Ishikawa (cell line): ENCODE measurements at regions not wholly inside any gene's neighbourhood (a gene's known extent, or its start where the extent isn't known, plus 50 kb on each side); places are given as distances from the start of the nearest gene placed in this dataset.

Source experiments
- CEBPB ChIP-seq: IDR thresholded peaks from 2 replicates; pipeline ENCODE4 v1.6.1; 2012
- CREB1 ChIP-seq: IDR thresholded peaks from 2 replicates; pipeline ENCODE4 v1.6.1; 2012; ENCODE audit warnings: low read depth
- EGR1 ChIP-seq: IDR thresholded peaks from 2 replicates; pipeline ENCODE4 v1.6.1; 2012
- EP300 ChIP-seq: IDR thresholded peaks from 2 replicates; pipeline ENCODE4 v1.6.1; 2012; ENCODE audit warnings: borderline replicate concordance
- FOXM1 ChIP-seq: IDR thresholded peaks from 2 replicates; pipeline ENCODE4 v1.6.1; 2012; ENCODE audit warnings: low read depth, borderline replicate concordance
- NFIC ChIP-seq: IDR thresholded peaks from 2 replicates; pipeline ENCODE4 v1.6.1; 2012
- RAD21 ChIP-seq: IDR thresholded peaks from 2 replicates; pipeline ENCODE4 v1.6.1; 2012; ENCODE audit warnings: low read depth
- REST ChIP-seq: IDR thresholded peaks from 2 replicates; pipeline ENCODE4 v1.6.1; 2012; ENCODE audit warnings: low read depth, mild to moderate bottlenecking
- TAF1 ChIP-seq: IDR thresholded peaks from 2 replicates; pipeline ENCODE4 v1.6.1; 2012; ENCODE audit warnings: low read depth, mild to moderate bottlenecking
- TCF12 ChIP-seq: IDR thresholded peaks from 2 replicates; pipeline ENCODE4 v1.6.1; 2012; ENCODE audit warnings: low read depth
- TEAD4 ChIP-seq: IDR thresholded peaks from 2 replicates; pipeline ENCODE4 v1.6.1; 2012
- USF1 ChIP-seq: IDR thresholded peaks from 2 replicates; pipeline ENCODE4 v1.6.1; 2012
- YY1 ChIP-seq: IDR thresholded peaks from 2 replicates; pipeline ENCODE4 v1.6.1; 2012; ENCODE audit warnings: low read depth
- ZBTB7A ChIP-seq: IDR thresholded peaks from 2 replicates; pipeline ENCODE4 v1.6.1; 2012; ENCODE audit warnings: low read depth
- TF ChIP-seq, protein P1 (sequence below): IDR thresholded peaks from 2 replicates; pipeline ENCODE4 v1.6.1; 2012

DNA sequence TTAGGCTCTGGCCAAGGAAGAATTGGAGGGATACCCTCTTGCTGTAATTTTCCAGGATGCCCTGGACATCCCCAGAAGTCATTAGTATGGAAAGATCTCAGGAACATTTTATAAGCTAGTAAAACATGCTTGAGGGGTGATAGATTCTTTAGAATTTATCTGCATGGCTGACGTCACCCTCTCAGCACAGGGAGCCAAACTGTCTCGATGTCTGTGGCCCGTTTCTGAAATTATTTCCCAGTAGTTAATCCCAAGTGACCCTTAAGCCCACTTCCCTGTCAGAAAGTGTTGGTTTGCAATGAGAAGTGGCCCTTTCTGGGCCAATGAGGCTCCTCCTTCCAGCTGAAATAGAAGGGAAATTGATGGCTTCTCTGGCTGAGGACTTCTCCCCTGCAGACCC is 184.5 kb upstream of the BMPER start:
- TF ChIP-seq ZBTB7A: no peak
- TF ChIP-seq TCF12: no peak
- TF ChIP-seq NFIC: no peak
- no peak for TF ChIP-seq TEAD4
- no peak for TF ChIP-seq CEBPB
- TF ChIP-seq, protein P1, sequence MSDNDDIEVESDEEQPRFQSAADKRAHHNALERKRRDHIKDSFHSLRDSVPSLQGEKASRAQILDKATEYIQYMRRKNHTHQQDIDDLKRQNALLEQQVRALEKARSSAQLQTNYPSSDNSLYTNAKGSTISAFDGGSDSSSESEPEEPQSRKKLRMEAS: no peak
- TF ChIP-seq FOXM1: no peak
- TF ChIP-seq USF1: no peak
- TF ChIP-seq YY1: no peak
- TF ChIP-seq TAF1: no peak
- no peak for TF ChIP-seq RAD21
- no peak for TF ChIP-seq EP300

- TF ChIP-seq CREB1: no peak
Observed at GRCh38 chr7:33721895-33722294, 183.4 kb upstream of the BMPER start.

DNA sequence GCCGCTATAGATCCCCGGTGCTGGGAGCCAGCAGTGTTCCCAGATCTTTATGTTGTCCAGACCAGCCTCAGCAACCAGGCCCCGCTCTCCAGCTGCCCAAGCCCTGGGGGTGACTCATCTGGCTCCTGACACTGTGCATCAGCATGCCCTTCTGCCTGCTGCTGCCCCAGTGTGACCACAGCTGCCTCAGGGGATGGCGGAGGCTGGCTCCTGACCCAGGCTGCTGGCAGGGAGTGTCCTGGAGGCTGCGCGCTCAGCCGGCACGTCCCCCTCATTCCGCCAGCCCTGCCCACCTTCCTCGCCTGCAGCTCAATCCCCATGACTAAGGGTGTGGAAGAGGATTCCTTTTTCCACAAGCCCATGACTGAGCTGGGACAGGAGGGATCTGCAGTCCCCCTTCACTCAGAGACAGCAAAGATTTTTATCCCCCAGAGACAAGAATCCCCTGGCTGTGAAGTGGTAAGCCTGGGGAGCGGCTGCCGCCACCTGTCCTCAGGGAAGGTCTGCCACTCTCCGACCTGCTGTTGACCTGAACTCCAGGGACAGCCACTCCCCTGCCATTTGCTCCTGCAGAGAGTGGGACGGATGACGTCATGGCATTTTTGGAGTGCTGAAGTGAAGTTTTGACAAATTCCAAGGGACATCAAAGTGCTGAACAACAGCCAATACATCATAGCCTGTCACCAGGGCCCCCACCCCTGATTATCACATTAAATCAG is 182.8 kb upstream of the BMPER start:
- TF ChIP-seq TAF1 (no peak), TCF12 (no peak), USF1 (no peak), REST (no peak), TEAD4 (no peak), EP300 (no peak), NFIC (no peak), ZBTB7A (no peak), CREB1 (no peak), EGR1 (no peak), RAD21 (no peak), FOXM1 (no peak), YY1 (no peak), CEBPB (no peak)
- TF ChIP-seq, protein P1: no peak

DNA sequence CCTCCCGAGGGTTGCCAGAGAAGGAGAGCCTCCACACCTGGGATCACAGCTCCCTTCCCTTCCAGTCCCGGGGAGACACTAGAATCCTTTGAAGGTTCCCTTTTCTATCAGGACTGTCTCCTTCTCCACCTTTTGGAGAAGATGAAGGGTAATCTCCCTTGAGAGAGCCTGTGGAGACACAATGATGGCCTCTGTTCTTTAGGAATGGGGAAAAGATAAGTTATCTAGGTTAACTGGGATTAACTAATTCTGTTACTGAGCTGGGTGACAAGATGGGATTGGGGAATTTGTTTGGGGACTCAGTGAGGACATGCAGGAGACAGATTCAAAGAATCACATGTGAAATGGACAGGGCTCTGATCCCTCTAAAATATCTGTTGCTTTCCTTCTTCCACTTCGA is 181.1 kb upstream of the BMPER start:
- TF ChIP-seq TAF1: no peak
- no peak for TF ChIP-seq ZBTB7A
- TF ChIP-seq, protein P1: no peak

GRCh38 chr7:33725111-33726025 is 180.0 kb upstream of the BMPER start:
- TF ChIP-seq RAD21: no peak
- no peak for TF ChIP-seq EGR1
- TF ChIP-seq EP300: no peak
- no peak for TF ChIP-seq ZBTB7A
- no peak for TF ChIP-seq YY1
- TF ChIP-seq USF1: no peak
- TF ChIP-seq CREB1: no peak
- no peak for TF ChIP-seq TCF12
- TF ChIP-seq, protein P1: no peak
- no peak for TF ChIP-seq NFIC
- no peak for TF ChIP-seq CEBPB

DNA sequence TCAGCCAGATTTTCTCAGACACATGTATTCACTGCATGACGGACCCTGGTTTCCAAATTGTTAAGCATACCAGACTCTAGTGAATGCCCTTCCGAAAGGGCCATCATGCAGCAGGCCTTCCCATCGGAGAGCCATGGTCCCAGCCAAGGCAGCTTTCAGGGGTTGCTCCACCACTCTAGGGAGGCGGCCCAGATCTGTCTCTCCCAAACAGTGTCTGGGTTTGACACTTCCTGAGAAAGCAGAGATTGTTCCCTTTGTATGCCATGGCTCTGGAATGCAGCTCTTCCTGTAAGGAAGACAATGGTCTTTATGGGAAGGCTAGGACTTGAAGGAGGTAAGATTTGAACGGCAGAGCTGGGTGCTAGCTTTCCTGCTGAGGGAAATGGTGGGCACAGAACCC is 178.8 kb upstream of the BMPER start:
- TF ChIP-seq YY1: no peak
- TF ChIP-seq CREB1: no peak
- TF ChIP-seq CEBPB: no peak
- TF ChIP-seq EGR1: no peak

DNA sequence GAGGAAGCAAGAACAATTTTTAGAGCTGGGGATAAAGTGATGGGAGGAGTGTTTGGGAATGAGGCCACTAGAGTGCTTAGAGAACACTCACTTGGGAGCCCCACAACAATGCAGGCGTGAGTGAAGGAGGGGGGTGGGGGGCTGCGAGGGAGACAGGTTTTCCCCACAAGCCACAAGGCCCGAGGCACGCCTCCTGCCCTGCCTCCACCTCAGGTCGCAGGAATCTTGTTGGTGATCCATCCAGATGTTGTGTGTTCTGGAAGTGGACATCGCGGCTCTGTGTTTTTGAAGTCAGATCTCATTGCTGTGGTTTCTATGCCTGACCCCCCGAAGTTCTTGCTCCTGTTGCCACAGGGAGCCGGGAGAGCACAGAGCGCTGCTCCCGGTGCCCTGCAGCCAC is 178.0 kb upstream of the BMPER start:
- no peak for TF ChIP-seq ZBTB7A
- no peak for TF ChIP-seq REST
- TF ChIP-seq YY1: no peak
- TF ChIP-seq NFIC: no peak
- TF ChIP-seq TCF12: no peak
- no peak for TF ChIP-seq RAD21
- no peak for TF ChIP-seq CEBPB
- TF ChIP-seq TEAD4: no peak
- TF ChIP-seq USF1: no peak
- no peak for TF ChIP-seq CREB1
- no peak for TF ChIP-seq EGR1
